Keratinocyte (primary cell): ENCODE measurements at regions not wholly inside any gene's neighbourhood (a gene's known extent, or its start where the extent isn't known, plus 50 kb on each side); places are given as distances from the start of the nearest gene placed in this dataset.

ENCODE experiments used
- DNase-seq: peaks from one replicate; pipeline ENCODE4 v3.0.0-alpha.2; 2011; ENCODE audit warnings: low read depth, missing footprints, low spot score
- FAIRE-seq: peaks from 2 replicates; lab custom pipeline; 2011; peaks lifted over from hg19 to GRCh38; lab: Jason Lieb, UNC
- H2AFZ ChIP-seq: 2 replicates; pipeline ENCODE4 v1.6.0; 2012; ENCODE audit warnings: low read length, control low read depth, inconsistent platforms; ENCODE audit not compliant: control insufficient read depth
- H3K27ac ChIP-seq: 2 replicates; pipeline ENCODE4 v1.5.1; 2011; ENCODE audit warnings: low read length; ENCODE audit not compliant: control insufficient read depth, insufficient read depth
- H3K27me3 ChIP-seq: 3 replicates; pipeline ENCODE4 v1.6.0; 2011; ENCODE audit warnings: low read length; ENCODE audit not compliant: control insufficient read depth, insufficient read depth; ENCODE audit errors: extremely low read depth
- H3K36me3 ChIP-seq, 2 experiments: 2 replicates in 1 of 2; 3 replicates in 1 of 2; pipeline ENCODE4 v1.5.1; 2011; ENCODE audit warnings: low read length in 2 of 2, mild to moderate bottlenecking in 1 of 2; ENCODE audit not compliant: control insufficient read depth in 2 of 2, insufficient read depth in 2 of 2; ENCODE audit errors: extremely low read depth in 1 of 2
- H3K4me1 ChIP-seq: 3 replicates; pipeline ENCODE4 v1.5.1; 2011; ENCODE audit warnings: low read length; ENCODE audit not compliant: control insufficient read depth, insufficient read depth; ENCODE audit errors: extremely low read depth
- H3K4me2 ChIP-seq: 3 replicates; pipeline ENCODE4 v1.6.0; 2011; ENCODE audit warnings: low read depth, low read length; ENCODE audit not compliant: control insufficient read depth, insufficient read depth; ENCODE audit errors: extremely low read depth
- H3K4me3 ChIP-seq, 3 experiments: fragments of 200-600 bp in 1 of 3; sonication (generic) in 1 of 3; 2 replicates in 2 of 3; 3 replicates in 1 of 3; pipeline ENCODE4 v1.5.1; 2011 to 2016; ENCODE audit warnings: low read length in 3 of 3, mild to moderate bottlenecking in 3 of 3, control low read depth in 2 of 3, inconsistent platforms in 1 of 3, low read depth in 1 of 3, mixed read lengths in 1 of 3, mixed run types in 1 of 3, moderate library complexity in 1 of 3; ENCODE audit not compliant: control insufficient read depth in 2 of 3, insufficient read depth in 2 of 3; ENCODE audit errors: extremely low read depth in 1 of 3
- H3K79me2 ChIP-seq: 2 replicates; pipeline ENCODE4 v1.6.0; 2012; ENCODE audit warnings: low read length; ENCODE audit not compliant: control insufficient read depth, insufficient read depth
- H3K9ac ChIP-seq: 3 replicates; pipeline ENCODE4 v1.6.0; 2011; ENCODE audit warnings: low read length; ENCODE audit not compliant: control insufficient read depth, insufficient read depth; ENCODE audit errors: extremely low read depth
- H3K9me1 ChIP-seq: 3 replicates; pipeline ENCODE4 v1.6.0; 2011; ENCODE audit warnings: low read length; ENCODE audit not compliant: control insufficient read depth, insufficient read depth; ENCODE audit errors: extremely low read depth
- H3K9me3 ChIP-seq: 2 replicates; pipeline ENCODE4 v1.5.1; 2012; ENCODE audit warnings: low read depth, low read length; ENCODE audit not compliant: control insufficient read depth
- H4K20me1 ChIP-seq: 3 replicates; pipeline ENCODE4 v1.6.0; 2011; ENCODE audit warnings: low read length; ENCODE audit not compliant: control insufficient read depth, insufficient read depth; ENCODE audit errors: extremely low read depth
- EZH2 ChIP-seq: IDR thresholded peaks from one replicate; pipeline ENCODE4 v1.6.1; 2012; ENCODE audit warnings: inconsistent platforms, mild to moderate bottlenecking, low read length, moderate library complexity
- dilution Hi-C: fragments of 300-500 bp; cut with MboI; formaldehyde crosslinking; loops from one replicate; pipeline ENCODE4 v1.7.0; 2020; ENCODE audit warnings: low sequenced_read_pairs; ENCODE audit not compliant: extremely low pct_ligation_motif_present
- TF ChIP-seq, protein P1 (sequence below), 3 experiments: IDR thresholded peaks in 1 of 3; conservative IDR thresholded peaks in 1 of 3; optimal IDR thresholded peaks in 1 of 3; 2 replicates in 2 of 3; 3 replicates in 1 of 3; pipeline versions ENCODE3 to v1.5.1; 2011; ENCODE audit warnings: low read length in 3 of 3, mild to moderate bottlenecking in 3 of 3, moderate library complexity in 2 of 3, control low read depth in 1 of 3, inconsistent platforms in 1 of 3; ENCODE audit not compliant: insufficient read depth in 2 of 3; ENCODE audit errors: extremely low read depth in 1 of 3

DNA sequence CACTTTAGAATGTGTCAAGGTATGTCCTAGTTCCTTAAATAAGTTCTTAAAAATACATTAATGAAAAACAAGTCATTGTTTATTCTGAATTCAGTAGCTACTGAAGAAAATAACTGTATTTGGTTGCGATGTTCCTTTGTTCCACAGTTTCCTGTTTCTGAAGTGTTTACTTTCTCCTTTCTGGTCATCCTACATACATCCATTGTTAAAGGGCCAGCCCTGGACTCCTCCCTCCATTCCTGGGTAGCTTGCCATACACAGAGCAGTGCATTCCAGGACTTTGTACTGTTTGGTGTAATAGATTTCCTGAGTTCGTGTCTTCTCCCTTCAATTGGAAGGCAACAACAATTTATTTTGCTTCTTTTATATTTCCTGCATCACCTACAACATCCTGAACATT is 845.4 kb upstream of the CXADR start:
- Histone ChIP-seq H3K9ac (no peak overlapping the region), H3K27me3 (no peaks in the 10 kb centered on the region), H3K36me3 (no peaks in the 10 kb centered on the region), H2AFZ (no peak overlapping the region), H3K79me2 (no peaks in the 10 kb centered on the region), H3K4me3 (no peak overlapping the region), H3K27ac (no peak overlapping the region), H3K9me3 (no peaks in the 10 kb centered on the region), H3K4me2 (no peak overlapping the region), H3K4me1 (no peaks in the 10 kb centered on the region), H3K9me1 (no peaks in the 10 kb centered on the region), H4K20me1 (no peaks in the 10 kb centered on the region)
- DNase-seq = no peak
- FAIRE-seq = no peak
- TF ChIP-seq EZH2 = no peak
- TF ChIP-seq, protein P1, sequence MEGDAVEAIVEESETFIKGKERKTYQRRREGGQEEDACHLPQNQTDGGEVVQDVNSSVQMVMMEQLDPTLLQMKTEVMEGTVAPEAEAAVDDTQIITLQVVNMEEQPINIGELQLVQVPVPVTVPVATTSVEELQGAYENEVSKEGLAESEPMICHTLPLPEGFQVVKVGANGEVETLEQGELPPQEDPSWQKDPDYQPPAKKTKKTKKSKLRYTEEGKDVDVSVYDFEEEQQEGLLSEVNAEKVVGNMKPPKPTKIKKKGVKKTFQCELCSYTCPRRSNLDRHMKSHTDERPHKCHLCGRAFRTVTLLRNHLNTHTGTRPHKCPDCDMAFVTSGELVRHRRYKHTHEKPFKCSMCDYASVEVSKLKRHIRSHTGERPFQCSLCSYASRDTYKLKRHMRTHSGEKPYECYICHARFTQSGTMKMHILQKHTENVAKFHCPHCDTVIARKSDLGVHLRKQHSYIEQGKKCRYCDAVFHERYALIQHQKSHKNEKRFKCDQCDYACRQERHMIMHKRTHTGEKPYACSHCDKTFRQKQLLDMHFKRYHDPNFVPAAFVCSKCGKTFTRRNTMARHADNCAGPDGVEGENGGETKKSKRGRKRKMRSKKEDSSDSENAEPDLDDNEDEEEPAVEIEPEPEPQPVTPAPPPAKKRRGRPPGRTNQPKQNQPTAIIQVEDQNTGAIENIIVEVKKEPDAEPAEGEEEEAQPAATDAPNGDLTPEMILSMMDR (optimal IDR thresholded peaks at IDR 0.05 in 1 of 3, IDR thresholded peaks at IDR 0.05 in 1 of 3, conservative IDR thresholded peaks at IDR 0.05 in 1 of 3; ENCODE audit: extremely low read depth in 1 of 3, insufficient read depth in 2 of 3, low read length in 3 of 3) = no peak
- dilution Hi-C loops = no loop called here

GRCh38 chr21:16674949-16675348 is 837.9 kb upstream of the CXADR start:
- Histone ChIP-seq H3K9ac (no peak overlapping the region), H3K9me3 (no peaks in the 10 kb centered on the region), H3K36me3 (no peaks in the 10 kb centered on the region), H3K4me3 (no peak overlapping the region), H3K4me2 (no peak overlapping the region), H3K79me2 (no peaks in the 10 kb centered on the region), H3K27ac (no peak overlapping the region), H2AFZ (no peak overlapping the region), H3K4me1 (no peaks in the 10 kb centered on the region), H3K9me1 (no peaks in the 10 kb centered on the region), H4K20me1 (no peaks in the 10 kb centered on the region), H3K27me3 (no peaks in the 10 kb centered on the region)
- TF ChIP-seq, protein P1 (optimal IDR thresholded peaks at IDR 0.05 in 1 of 3, IDR thresholded peaks at IDR 0.05 in 1 of 3, conservative IDR thresholded peaks at IDR 0.05 in 1 of 3; ENCODE audit: extremely low read depth in 1 of 3, insufficient read depth in 2 of 3, low read length in 3 of 3) = no peak
- TF ChIP-seq EZH2 = no peak
- dilution Hi-C loops = no loop called here
- DNase-seq = no peak
- FAIRE-seq = no peak
